Smooth muscle cell of the brain vasculature (primary cell): ENCODE measurements at regions not wholly inside any gene's neighbourhood (a gene's known extent, or its start where the extent isn't known, plus 50 kb on each side); places are given as distances from the start of the nearest gene placed in this dataset.
A peak's percentile ranks its signal among the peaks of the same experiment; 100 is the strongest.

ENCODE experiments used
- DNase-seq: peaks from one replicate; pipeline ENCODE4 v3.0.0-alpha.2; 2012; ENCODE audit warnings: low read depth, low spot score

DNA sequence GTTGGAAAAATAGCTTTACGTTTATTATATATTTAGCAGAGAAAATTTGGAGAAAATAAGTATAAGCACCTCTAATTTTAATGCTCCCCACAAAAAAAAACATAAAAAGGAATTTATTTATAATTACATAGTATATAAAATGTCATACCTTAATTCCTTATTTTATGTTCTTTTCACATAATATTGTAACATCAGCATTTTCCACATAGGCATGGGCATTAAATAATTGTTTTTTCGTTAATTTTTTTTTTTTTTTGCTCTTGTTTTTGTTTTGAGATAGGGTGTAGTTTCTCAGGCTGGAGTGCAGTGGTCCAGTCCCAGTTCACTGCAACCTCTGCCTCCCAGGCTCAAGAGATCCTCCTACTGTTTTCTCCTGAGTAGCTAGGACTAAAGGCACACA is 329.8 kb upstream of the FOXG1 start:
- no peak for DNase-seq

DNA sequence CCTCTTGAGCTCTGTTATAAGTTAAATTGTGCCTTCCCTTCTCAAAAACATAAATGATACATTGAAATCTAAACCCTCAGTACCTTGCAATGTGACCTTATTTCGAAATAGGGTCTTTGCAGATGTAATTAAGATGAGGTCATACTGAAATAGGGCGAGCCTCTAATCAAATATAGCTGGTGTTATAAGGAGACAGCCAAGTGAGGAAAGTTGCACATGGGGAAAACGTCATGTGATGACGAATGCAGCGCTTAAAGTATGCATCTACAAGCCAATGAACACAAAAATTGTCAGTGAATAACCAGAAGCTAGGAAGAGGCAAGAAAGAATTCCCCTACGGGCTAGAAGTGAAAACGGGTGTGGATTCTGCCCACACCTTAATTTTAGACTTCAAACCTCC is 305.2 kb upstream of the FOXG1 start:
- DNase-seq: no peak

DNA sequence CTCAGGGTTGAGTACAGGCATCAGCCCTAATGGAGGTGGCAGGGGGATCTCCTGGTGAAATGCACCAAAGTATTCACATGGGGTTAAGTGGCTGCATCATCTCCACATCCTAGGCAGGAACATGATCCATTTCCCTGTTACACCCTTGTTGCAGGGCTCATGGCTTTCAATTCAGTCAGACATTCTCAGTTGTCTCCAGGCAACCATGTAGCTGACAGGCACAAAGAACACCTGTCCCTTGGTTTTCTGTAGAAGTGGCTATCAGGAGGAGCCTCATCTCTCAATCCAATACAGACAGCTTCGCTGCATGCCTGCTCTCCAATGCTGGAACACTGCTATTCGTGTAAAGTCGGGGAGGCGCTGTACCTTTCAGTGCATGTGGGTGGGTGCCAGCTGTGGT is 299.0 kb upstream of the FOXG1 start:
- DNase-seq: no peak

GRCh38 chr14:28468191-28469151 is 298.1 kb upstream of the FOXG1 start:
- DNase-seq: no peak

- no peak for DNase-seq
Measured at GRCh38 chr14:28482251-28483040, 284.1 kb upstream of the FOXG1 start.

DNA sequence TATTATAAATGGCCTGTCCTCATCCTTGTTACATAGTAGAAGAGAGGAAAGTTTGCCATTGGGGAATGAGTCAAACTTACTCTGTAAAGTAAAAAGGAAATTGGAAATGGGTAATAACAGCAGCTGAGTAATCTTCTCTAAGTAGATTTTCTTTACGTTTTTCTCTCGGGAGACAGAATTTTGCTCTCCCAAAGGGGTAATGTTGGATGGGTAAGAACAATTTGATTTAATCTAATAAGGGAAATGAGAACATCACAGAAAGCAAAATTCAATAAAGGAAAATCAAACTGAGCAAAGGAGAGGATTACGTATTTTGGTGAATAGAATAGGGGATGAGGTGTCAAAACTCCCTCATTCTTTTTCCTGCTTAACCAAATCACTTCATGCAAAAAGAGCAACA is 283.1 kb upstream of the FOXG1 start:
- DNase-seq: no peak

DNA sequence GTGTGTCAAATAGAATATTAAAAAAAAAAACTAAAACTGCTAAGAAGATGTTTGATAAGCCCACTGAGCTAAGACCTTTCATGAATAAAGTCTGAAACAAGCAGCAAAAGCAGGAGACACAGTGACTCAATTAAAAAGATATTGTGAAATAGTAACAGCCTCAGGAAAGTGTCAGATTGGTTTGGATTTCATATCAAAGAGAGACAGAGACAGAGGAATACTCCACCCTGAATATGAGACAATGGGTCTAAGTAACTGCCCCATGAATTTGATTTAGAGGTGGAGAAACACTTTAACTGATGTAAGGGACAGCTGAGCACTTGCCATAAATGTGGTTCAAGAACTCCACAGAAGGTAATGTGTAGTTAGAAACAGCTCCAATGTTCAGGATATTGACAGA is 277.9 kb upstream of the FOXG1 start:
- DNase-seq: no peak

DNA sequence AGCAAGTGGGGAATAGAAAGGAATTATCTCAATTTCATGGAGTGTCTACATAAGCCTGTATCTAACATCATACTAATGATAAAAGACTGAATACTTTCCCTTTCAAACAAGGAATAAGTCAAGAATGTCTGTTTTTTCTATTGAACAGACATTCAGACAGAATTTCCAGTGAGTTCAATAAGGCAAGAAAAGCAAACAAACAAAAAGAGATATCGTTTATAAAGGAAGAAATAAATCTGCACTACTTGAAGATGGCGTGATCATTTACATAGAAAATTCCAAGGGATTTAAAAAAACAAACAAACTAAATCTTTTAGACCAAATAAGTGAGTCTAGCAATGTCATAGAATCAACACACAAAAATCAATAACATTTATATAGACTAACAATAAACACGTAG is 273.1 kb upstream of the FOXG1 start:
- DNase-seq: no peak

DNA sequence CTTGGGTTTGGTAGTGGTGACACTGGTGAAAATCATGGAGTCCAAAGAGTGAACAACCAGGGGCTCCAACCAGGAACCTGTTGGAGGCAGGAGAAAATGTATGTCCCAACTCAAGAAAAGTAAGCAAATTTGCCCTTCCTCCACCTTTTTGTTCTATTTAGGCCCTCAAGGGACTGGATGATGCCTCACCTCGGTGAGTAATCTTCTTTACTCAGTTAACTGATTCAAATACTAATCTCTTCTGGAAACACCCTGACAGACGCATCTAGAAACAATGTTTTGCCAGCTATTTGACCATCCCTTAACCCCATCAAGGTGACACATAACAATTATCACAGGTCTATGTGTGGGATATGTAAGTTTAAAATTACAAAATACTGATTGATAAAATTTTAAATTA is 272.4 kb upstream of the FOXG1 start:
- no peak for DNase-seq

GRCh38 chr14:28496364-28496763 is 270.2 kb upstream of the FOXG1 start:
- DNase-seq: no peak

DNA sequence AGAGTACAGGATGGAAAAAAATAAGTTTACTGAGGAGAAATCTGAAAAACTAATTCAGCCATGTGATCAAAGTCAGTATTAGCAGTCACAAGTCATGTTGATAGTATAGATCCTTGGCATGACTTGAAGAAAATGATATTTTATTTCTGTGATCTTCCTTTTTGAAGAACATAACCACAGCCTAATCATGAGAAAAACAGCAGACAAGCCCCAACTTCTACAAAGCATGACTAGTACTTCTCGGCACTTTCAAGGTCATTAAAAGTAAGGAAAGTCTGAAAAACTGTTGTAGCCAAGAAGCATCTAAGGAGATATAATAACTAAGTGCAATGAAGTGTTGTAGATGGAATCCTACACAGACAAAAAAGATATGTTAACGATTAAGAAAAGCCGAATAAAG is 264.1 kb upstream of the FOXG1 start:
- no peak for DNase-seq

DNA sequence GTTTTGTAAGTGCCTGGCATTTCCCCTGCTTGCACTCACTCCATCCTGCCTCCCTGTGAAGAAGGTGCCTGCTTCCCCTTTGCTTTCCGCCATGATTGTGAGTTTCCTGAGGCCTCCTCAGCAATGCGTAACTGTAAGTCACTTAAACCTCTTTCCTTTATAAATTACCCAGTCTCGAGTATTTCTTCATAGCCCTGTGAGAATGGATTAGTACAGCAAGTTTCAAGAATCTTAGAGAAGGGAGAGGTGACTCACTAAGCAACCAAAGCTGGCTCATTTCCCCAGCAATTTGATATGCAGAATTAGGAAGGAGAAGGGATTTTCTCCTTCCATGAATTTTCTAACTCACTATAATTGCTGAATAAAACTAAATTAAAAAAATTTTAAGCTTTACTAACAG is 251.0 kb upstream of the FOXG1 start:
- DNase-seq: peak; percentile 4

- DNase-seq: no peak
Measured at GRCh38 chr14:28536889-28537288, 229.7 kb upstream of the FOXG1 start.

- DNase-seq: no peak
Measured at GRCh38 chr14:28542040-28542439, 224.5 kb upstream of the FOXG1 start.

DNA sequence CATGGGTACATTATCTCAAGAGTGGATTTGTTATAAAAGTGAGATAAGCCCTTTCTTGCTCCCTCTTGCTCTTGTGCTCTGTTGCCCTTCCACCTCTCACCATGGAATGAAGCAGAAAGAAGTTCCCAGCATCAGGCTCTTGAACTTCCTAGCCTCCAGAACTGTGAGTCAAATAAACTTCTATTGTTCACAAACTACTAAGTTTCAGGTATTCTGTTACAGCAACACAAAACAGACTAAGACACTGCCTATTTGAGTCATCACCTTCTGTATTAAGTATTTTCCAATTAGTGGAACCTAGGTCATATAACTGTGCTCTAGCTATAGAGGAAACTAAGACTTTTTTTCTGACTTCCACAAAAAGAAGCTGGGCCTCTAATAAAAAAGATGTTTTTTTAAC is 201.2 kb upstream of the FOXG1 start:
- DNase-seq: no peak

DNA sequence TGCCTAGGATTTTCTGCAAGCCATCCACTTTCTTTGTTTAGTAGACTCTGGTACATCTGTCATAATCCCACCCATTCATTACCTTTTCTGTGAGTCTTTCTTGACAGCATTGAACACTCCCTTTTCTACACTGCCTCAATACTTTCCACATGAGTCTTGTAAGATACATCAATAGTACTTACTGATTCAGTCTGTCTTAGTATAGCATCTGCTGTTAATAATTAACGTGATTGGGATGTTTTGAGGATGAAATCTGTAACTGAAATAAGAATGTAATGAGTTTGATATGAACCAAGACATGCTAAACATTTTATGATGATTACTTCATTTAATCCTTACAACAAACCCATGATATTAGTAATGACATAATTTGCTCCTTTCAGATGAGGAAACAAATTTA is 196.2 kb upstream of the FOXG1 start:
- DNase-seq: no peak

DNA sequence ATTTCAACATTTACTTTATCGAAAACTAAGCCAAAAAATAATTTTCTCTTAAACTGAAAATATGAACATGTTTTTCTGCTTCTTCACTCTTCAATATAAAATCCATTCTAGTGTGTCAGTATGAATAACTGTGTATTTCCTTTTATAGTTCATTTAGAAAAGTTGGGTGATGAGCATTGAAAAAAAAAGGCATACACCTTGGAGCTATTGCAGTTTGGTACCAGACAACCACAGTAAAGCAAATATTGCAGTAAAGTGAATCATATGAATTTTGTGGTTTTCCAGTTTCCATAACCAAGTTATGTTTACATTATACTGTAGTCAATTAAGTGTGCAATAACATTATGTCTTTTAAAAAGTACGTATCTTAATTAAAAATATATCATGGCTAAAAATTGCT is 195.0 kb upstream of the FOXG1 start:
- no peak for DNase-seq

- no peak for DNase-seq
Measured at GRCh38 chr14:28576523-28576922, 190.1 kb upstream of the FOXG1 start.

DNA sequence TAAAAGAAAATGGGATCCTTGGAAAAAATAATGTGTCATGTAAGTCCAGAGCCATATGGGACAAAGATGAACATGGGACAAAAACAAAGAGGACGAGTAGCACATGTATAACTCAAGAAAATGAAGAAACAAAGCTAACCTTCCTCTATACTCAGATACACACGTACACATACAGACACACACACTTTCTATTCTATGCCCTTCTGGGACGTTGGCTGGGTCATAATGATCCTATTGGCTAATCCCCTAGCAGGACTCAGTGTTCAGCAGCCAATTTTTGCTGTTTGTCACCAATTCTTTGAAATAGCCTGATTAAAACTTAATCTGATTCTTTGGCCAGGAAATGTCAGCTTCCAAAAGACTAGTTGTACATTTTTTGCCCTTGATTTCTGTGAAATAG is 189.4 kb upstream of the FOXG1 start:
- DNase-seq: no peak

DNA sequence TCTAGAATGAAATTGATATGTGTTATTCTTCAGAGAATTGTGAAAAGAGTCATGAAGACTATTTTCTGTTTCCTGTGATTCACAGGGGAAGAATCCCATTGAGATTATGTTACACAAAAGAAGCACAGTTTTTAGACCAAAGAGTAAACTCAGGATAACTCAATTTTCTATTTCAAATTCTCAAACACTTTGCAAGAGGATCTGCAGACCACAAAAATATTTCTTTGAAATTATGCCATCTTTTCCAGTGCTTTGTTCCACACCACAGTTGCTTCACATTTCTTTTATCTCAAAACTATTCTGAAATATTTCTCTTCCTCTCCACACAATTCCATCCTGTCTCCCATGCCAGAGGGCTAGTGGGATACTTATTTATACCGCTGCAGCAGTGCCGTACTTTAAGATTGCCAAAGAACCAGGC is 188.9 kb upstream of the FOXG1 start:
- DNase-seq: peak; percentile 35

DNA sequence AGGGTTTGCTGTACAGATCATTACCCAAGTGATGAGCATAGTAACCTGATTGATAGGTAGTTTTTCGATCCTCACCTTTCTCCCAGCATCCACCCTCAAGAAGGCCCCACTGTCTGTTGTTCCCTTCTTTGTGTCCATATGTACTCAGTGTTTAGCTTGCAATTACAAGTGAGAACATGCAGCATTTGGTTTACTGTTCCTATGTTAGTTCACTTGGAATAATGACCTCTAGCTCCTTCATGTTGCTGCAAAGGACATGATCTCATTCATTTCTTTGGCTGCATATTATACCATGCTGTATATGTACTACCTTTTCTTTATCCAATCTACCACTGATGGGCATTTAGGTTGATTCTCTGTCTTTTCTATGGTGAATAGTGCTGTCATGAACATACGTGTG is 181.6 kb upstream of the FOXG1 start:
- DNase-seq: no peak

DNA sequence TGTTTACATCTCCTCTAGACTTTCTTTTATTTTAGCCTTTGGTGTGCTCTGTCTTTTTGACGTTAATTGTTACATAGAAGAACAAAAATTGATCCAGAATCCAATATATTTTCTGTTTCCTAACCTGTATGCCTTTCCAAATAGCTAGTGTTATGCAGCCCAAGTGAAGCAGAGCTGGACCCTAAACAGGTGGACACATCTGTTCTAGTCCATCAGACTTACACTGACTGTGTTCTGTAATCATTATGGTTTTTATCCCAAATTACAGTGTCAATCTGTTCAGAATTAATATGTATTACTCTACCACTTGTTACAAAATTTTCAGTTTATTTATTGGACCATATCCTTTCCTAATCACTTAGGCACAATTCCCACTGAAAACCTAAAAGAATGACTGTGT is 176.8 kb upstream of the FOXG1 start:
- no peak for DNase-seq

- no peak for DNase-seq
Measured at GRCh38 chr14:28596391-28596790, 170.2 kb upstream of the FOXG1 start.
